ENCODE measurements at regions not wholly inside any gene's neighbourhood (a gene's known extent, or its start where the extent isn't known, plus 50 kb on each side); places are given as distances from the start of the nearest gene placed in this dataset.
"Not testable (repeated sequence)": the region's sequence is repeated elsewhere in the genome, so short reads cannot be mapped to it uniquely, and the experiment has no call there.

- no peak for DNase-seq (ENCODE audit: low spot score)
- H4K20me1 ChIP-seq (ENCODE audit: insufficient read depth, poor library complexity, severe bottlenecking), result no peaks in the 10 kb centered on the region
These were observed 113.4 kb downstream of the ANXA5 start for GRCh38 chr4:121583396-121583795.

GRCh38 chr4:121582296-121582695 lies 114.5 kb downstream of the ANXA5 start:
- H3K36me3 ChIP-seq (replicated peaks; ENCODE audit: insufficient read depth, low read depth), result no peaks in the 10 kb centered on the region
- TF ChIP-seq EZH2 (IDR thresholded peaks at IDR 0.05; ENCODE audit: borderline replicate concordance) (no peak), CTCF (IDR thresholded peaks at IDR 0.05; ENCODE audit: poor library complexity) (no peak), EZH2phosphoT487 (IDR thresholded peaks at IDR 0.05; ENCODE audit: low read depth, severe bottlenecking, unreplicated experiment) (no peak)
- H4K20me1 ChIP-seq (ENCODE audit: insufficient read depth, poor library complexity, severe bottlenecking), result no peaks in the 10 kb centered on the region
- H3K27ac ChIP-seq, result no peak overlapping the region
- no peak overlapping the region for H3K4me3 ChIP-seq
- H3K79me2 ChIP-seq, result no peaks in the 10 kb centered on the region
- no peaks in the 10 kb centered on the region for H3K9me2 ChIP-seq (replicated peaks; ENCODE audit: insufficient read depth)
- no peak for DNase-seq (ENCODE audit: low spot score)
- H3K9me3 ChIP-seq (ENCODE audit: low read depth), result no peaks in the 10 kb centered on the region
- H3K27me3 ChIP-seq, result no peaks in the 10 kb centered on the region
- no peak overlapping the region for H3K4me2 ChIP-seq
- H3K4me1 ChIP-seq (ENCODE audit: insufficient read depth), result no peaks in the 10 kb centered on the region
- no peak overlapping the region for H2AFZ ChIP-seq

More at GRCh38 chr4:121583396-121583795, 113.4 kb downstream of the ANXA5 start:
- no peaks in the 10 kb centered on the region for H3K4me1 ChIP-seq (ENCODE audit: insufficient read depth)
- H3K9me3 ChIP-seq (ENCODE audit: low read depth), result no peaks in the 10 kb centered on the region
- H3K36me3 ChIP-seq (replicated peaks; ENCODE audit: insufficient read depth, low read depth), result no peaks in the 10 kb centered on the region
- H2AFZ ChIP-seq, result no peak overlapping the region
- no peaks in the 10 kb centered on the region for H3K9me2 ChIP-seq (replicated peaks; ENCODE audit: insufficient read depth)
- H3K4me3 ChIP-seq, result no peak overlapping the region
- no peak for TF ChIP-seq CTCF (IDR thresholded peaks at IDR 0.05; ENCODE audit: poor library complexity)
- TF ChIP-seq EZH2 (IDR thresholded peaks at IDR 0.05; ENCODE audit: borderline replicate concordance), result no peak
- TF ChIP-seq EZH2phosphoT487 (IDR thresholded peaks at IDR 0.05; ENCODE audit: low read depth, severe bottlenecking, unreplicated experiment), result no peak
- no peak overlapping the region for H3K4me2 ChIP-seq
- H3K79me2 ChIP-seq, result no peaks in the 10 kb centered on the region
- 86% methylated on average over 3 of the region's 3 CpGs for WGBS (ENCODE audit: low lambda C conversion rate, missing lambda C conversion rate)
- H3K27me3 ChIP-seq, result no peaks in the 10 kb centered on the region
- H3K27ac ChIP-seq, result no peak overlapping the region

- H3K9me2 ChIP-seq (replicated peaks; ENCODE audit: insufficient read depth); H3K27ac ChIP-seq; H3K36me3 ChIP-seq (replicated peaks; ENCODE audit: insufficient read depth, low read depth); H3K4me1 ChIP-seq (ENCODE audit: insufficient read depth); H4K20me1 ChIP-seq (ENCODE audit: insufficient read depth, poor library complexity, severe bottlenecking); H3K79me2 ChIP-seq; H3K4me2 ChIP-seq; H2AFZ ChIP-seq; H3K4me3 ChIP-seq; DNase-seq (ENCODE audit: low spot score); H3K9me3 ChIP-seq (ENCODE audit: low read depth); H3K27me3 ChIP-seq: not testable (repeated sequence)
- 98% methylated on average over 3 of the region's 3 CpGs for WGBS (ENCODE audit: low lambda C conversion rate, missing lambda C conversion rate)
These were observed 121.4 kb downstream of the ANXA5 start for GRCh38 chr4:121575392-121575791.

GRCh38 chr4:121574618-121575017 lies 122.2 kb downstream of the ANXA5 start:
- no peaks in the 10 kb centered on the region for H3K9me3 ChIP-seq (ENCODE audit: low read depth)
- no peak overlapping the region for H3K4me2 ChIP-seq
- DNase-seq (ENCODE audit: low spot score), result no peak
- H4K20me1 ChIP-seq (ENCODE audit: insufficient read depth, poor library complexity, severe bottlenecking), result no peaks in the 10 kb centered on the region
- H3K27me3 ChIP-seq, result no peaks in the 10 kb centered on the region
- H2AFZ ChIP-seq, result no peak overlapping the region
- H3K4me1 ChIP-seq (ENCODE audit: insufficient read depth), result no peaks in the 10 kb centered on the region
- H3K9me2 ChIP-seq (replicated peaks; ENCODE audit: insufficient read depth), result no peaks in the 10 kb centered on the region
- no peak overlapping the region for H3K4me3 ChIP-seq
- no peak for TF ChIP-seq CTCF (IDR thresholded peaks at IDR 0.05; ENCODE audit: poor library complexity)
- no peak for TF ChIP-seq EZH2 (IDR thresholded peaks at IDR 0.05; ENCODE audit: borderline replicate concordance)
- no peak for TF ChIP-seq EZH2phosphoT487 (IDR thresholded peaks at IDR 0.05; ENCODE audit: low read depth, severe bottlenecking, unreplicated experiment)
- H3K27ac ChIP-seq, result no peak overlapping the region
- H3K79me2 ChIP-seq, result no peaks in the 10 kb centered on the region
- no peaks in the 10 kb centered on the region for H3K36me3 ChIP-seq (replicated peaks; ENCODE audit: insufficient read depth, low read depth)
